OCI-LY1 (cell line): ENCODE measurements at regions not wholly inside any gene's neighbourhood (a gene's known extent, or its start where the extent isn't known, plus 50 kb on each side); places are given as distances from the start of the nearest gene placed in this dataset.

Experiments used
- H2AFZ ChIP-seq: fragments of 200-600 bp; sonication (generic), shearing (Covaris generic); 2 replicates; pipeline ENCODE4 v1.6.0; 2014; ENCODE audit warnings: antibody characterized with exemption, mild to moderate bottlenecking, low read length
- H3F3A ChIP-seq: fragments of 200-600 bp; sonication (generic), shearing (Covaris generic); 2 replicates; pipeline ENCODE4 v1.6.0; 2014; ENCODE audit warnings: mild to moderate bottlenecking, antibody characterized with exemption, low read length, moderate library complexity; ENCODE audit not compliant: insufficient read depth
- H3K27ac ChIP-seq: fragments of 200-600 bp; sonication (generic); 2 replicates; pipeline ENCODE4 v1.5.1; 2014; ENCODE audit warnings: low read length, mixed run types, mild to moderate bottlenecking, low read depth; ENCODE audit not compliant: poor library complexity, severe bottlenecking
- H3K27me3 ChIP-seq: fragments of 200-600 bp; sonication (generic); 2 replicates; pipeline ENCODE4 v1.6.0; 2014; ENCODE audit warnings: antibody characterized with exemption, mild to moderate bottlenecking, low read length, moderate library complexity; ENCODE audit not compliant: insufficient read depth
- H3K36me3 ChIP-seq: fragments of 200-600 bp; sonication (generic); 2 replicates; pipeline ENCODE4 v1.6.1; 2014; ENCODE audit warnings: mild to moderate bottlenecking, antibody characterized with exemption, low read length, moderate library complexity, mixed read lengths; ENCODE audit not compliant: insufficient read depth
- H3K4me1 ChIP-seq: fragments of 200-600 bp; sonication (generic); 2 replicates; pipeline ENCODE4 v1.5.1; 2014; ENCODE audit warnings: mild to moderate bottlenecking, low read length, moderate library complexity; ENCODE audit not compliant: insufficient read depth, severe bottlenecking
- H3K4me2 ChIP-seq: fragments of 200-600 bp; sonication (generic), shearing (Covaris generic); 2 replicates; pipeline ENCODE4 v1.6.1; 2014; ENCODE audit warnings: low read length
- H3K4me3 ChIP-seq: fragments of 200-600 bp; sonication (generic); 2 replicates; pipeline ENCODE4 v1.5.1; 2014; ENCODE audit warnings: low read length, low read depth, mild to moderate bottlenecking, mixed read lengths; ENCODE audit not compliant: poor library complexity, severe bottlenecking
- H3K79me2 ChIP-seq: fragments of 200-600 bp; shearing (Covaris generic); 2 replicates; pipeline ENCODE4 v1.6.1; 2016; ENCODE audit warnings: mixed run types, low read length, mixed read lengths; ENCODE audit not compliant: insufficient read depth
- H3K9ac ChIP-seq: fragments of 200-600 bp; sonication (generic), shearing (Covaris generic); 2 replicates; pipeline ENCODE4 v1.6.1; 2014; ENCODE audit warnings: mild to moderate bottlenecking, low read length, mixed read lengths
- H3K9me2 ChIP-seq: fragments of 200-600 bp; sonication (generic), shearing (Covaris generic); 2 replicates; pipeline ENCODE4 v1.6.1; 2014; ENCODE audit warnings: low read depth, mild to moderate bottlenecking, low read length, mixed read lengths
- H3K9me3 ChIP-seq: fragments of 200-600 bp; shearing (Covaris generic); 2 replicates; pipeline ENCODE4 v1.6.1; 2014; ENCODE audit warnings: low read length, mixed read lengths
- H4K20me1 ChIP-seq: fragments of 200-600 bp; sonication (generic), shearing (Covaris generic); 2 replicates; pipeline ENCODE4 v1.6.0; 2016; ENCODE audit warnings: mild to moderate bottlenecking, low read length; ENCODE audit not compliant: insufficient read depth
- CTCF ChIP-seq: fragments of 200-600 bp; sonication (generic), shearing (Covaris generic); IDR thresholded peaks from 2 replicates; pipeline ENCODE4 v1.5.1; 2017; ENCODE audit warnings: mild to moderate bottlenecking, antibody characterized with exemption, low read length, moderate library complexity, mixed read lengths
- EZH2 ChIP-seq: fragments of 200-600 bp; sonication (generic), shearing (Covaris generic); IDR thresholded peaks from 2 replicates; pipeline ENCODE4 v1.8.0; 2017; ENCODE audit warnings: borderline replicate concordance, mixed run types, mild to moderate bottlenecking, antibody characterized with exemption, low read length, moderate library complexity, mixed read lengths

- no peak overlapping the region for H3K9ac ChIP-seq
- H3K9me3 ChIP-seq: no peaks in the 10 kb centered on the region
- no peaks in the 10 kb centered on the region for H4K20me1 ChIP-seq
Observed at GRCh38 chr1:29426701-29427279, 190.5 kb downstream of the PTPRU start.

GRCh38 chr1:29425631-29426030 lies 189.3 kb downstream of the PTPRU start:
- no peaks in the 10 kb centered on the region for H3K4me1 ChIP-seq
- H3K79me2 ChIP-seq: no peaks in the 10 kb centered on the region
- no peak overlapping the region for H3K4me2 ChIP-seq
- H3K27ac ChIP-seq: no peak overlapping the region
- peaks cover 2% of the 10 kb centered on the region; the same call in 1 of the 2 replicates for H3K9me3 ChIP-seq
- H3K9ac ChIP-seq: no peak overlapping the region
- H3K9me2 ChIP-seq: no peaks in the 10 kb centered on the region
- no peaks in the 10 kb centered on the region for H4K20me1 ChIP-seq
- no peaks in the 10 kb centered on the region for H3F3A ChIP-seq
- no peak for TF ChIP-seq EZH2
- TF ChIP-seq CTCF: no peak
- H2AFZ ChIP-seq: no peak overlapping the region
- H3K4me3 ChIP-seq: no peak overlapping the region
- H3K36me3 ChIP-seq: no peaks in the 10 kb centered on the region
- no peaks in the 10 kb centered on the region; the same call in 1 of the 2 replicates for H3K27me3 ChIP-seq

More at GRCh38 chr1:29426701-29427279, 190.5 kb downstream of the PTPRU start:
- TF ChIP-seq CTCF (no peak), EZH2 (no peak)
- Histone ChIP-seq H2AFZ (no peak overlapping the region), H3K79me2 (no peaks in the 10 kb centered on the region), H3K4me2 (no peak overlapping the region), H3K27me3 (peaks cover 4% of the 10 kb centered on the region), H3K36me3 (no peaks in the 10 kb centered on the region), H3K4me3 (no peak overlapping the region), H3F3A (no peaks in the 10 kb centered on the region), H3K27ac (no peak overlapping the region), H3K9me2 (no peaks in the 10 kb centered on the region), H3K4me1 (no peaks in the 10 kb centered on the region)

GRCh38 chr1:29424266-29424665 lies 187.9 kb downstream of the PTPRU start:
- no peaks in the 10 kb centered on the region for H3K36me3 ChIP-seq
- no peak overlapping the region for H3K4me2 ChIP-seq
- no peaks in the 10 kb centered on the region for H3K4me1 ChIP-seq
- H3K4me3 ChIP-seq: no peak overlapping the region
- no peaks in the 10 kb centered on the region for H3F3A ChIP-seq
- H3K9ac ChIP-seq: no peak overlapping the region
- H4K20me1 ChIP-seq: no peaks in the 10 kb centered on the region
- H3K9me3 ChIP-seq: peaks cover 4% of the 10 kb centered on the region; the same call in 1 of the 2 replicates
- no peaks in the 10 kb centered on the region for H3K9me2 ChIP-seq
- H3K27ac ChIP-seq: no peak overlapping the region
- no peaks in the 10 kb centered on the region for H3K79me2 ChIP-seq
- H3K27me3 ChIP-seq: no peaks in the 10 kb centered on the region; the same call in 1 of the 2 replicates
- no peak overlapping the region for H2AFZ ChIP-seq
- no peak for TF ChIP-seq CTCF
- TF ChIP-seq EZH2: no peak
